ENCODE measurements at regions not wholly inside any gene's neighbourhood (a gene's known extent, or its start where the extent isn't known, plus 50 kb on each side); places are given as distances from the start of the nearest gene placed in this dataset.

DNA sequence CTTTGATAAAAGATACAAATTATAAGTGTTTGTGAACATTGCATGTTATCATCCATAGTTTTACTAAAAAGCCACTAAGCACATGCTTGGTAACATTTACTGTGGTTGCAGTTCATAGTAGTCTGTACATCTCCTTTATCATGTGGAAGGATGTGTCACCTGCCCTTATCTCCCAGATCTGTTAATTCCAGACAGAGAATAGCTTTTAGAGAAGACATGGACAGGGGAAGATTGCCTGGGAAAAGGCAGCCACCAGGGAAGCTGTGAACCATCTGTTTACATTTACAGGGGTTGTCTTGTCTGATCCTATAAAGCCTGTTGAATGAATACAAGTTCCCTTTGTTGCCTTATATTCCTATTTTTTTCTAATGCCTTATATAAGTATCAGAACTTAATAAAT is 396.0 kb downstream of the FAT4 start:
- no peak overlapping the region for H3K27ac ChIP-seq
- TF ChIP-seq, protein P1, sequence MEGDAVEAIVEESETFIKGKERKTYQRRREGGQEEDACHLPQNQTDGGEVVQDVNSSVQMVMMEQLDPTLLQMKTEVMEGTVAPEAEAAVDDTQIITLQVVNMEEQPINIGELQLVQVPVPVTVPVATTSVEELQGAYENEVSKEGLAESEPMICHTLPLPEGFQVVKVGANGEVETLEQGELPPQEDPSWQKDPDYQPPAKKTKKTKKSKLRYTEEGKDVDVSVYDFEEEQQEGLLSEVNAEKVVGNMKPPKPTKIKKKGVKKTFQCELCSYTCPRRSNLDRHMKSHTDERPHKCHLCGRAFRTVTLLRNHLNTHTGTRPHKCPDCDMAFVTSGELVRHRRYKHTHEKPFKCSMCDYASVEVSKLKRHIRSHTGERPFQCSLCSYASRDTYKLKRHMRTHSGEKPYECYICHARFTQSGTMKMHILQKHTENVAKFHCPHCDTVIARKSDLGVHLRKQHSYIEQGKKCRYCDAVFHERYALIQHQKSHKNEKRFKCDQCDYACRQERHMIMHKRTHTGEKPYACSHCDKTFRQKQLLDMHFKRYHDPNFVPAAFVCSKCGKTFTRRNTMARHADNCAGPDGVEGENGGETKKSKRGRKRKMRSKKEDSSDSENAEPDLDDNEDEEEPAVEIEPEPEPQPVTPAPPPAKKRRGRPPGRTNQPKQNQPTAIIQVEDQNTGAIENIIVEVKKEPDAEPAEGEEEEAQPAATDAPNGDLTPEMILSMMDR (IDR thresholded peaks at IDR 0.05), result no peak
- TF ChIP-seq ZFX (IDR thresholded peaks at IDR 0.05; ENCODE audit: borderline replicate concordance), result no peak

DNA sequence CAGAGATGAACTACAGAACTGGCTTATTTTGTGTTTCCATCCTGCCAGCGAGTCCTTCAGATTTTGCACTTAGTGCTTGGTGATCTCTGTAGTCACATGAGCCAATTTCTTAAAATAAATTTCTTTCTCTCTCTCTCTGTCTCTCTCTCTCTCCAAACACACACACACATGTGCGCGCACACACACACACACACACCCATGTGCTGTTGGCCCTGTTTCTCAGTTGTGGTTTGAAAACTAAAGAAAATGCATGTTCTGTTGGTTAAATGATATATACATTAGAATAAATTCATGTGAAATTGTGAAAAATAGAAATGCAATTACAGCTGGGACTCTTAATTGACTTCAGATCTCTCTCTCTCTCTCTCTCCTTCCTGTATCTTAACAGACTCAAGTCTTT is 399.3 kb downstream of the FAT4 start:
- no peak overlapping the region for H3K27ac ChIP-seq
- TF ChIP-seq, protein P1 (IDR thresholded peaks at IDR 0.05), result no peak
- no peak for TF ChIP-seq ZFX (IDR thresholded peaks at IDR 0.05; ENCODE audit: borderline replicate concordance)

- no peak for TF ChIP-seq ZFX (IDR thresholded peaks at IDR 0.05; ENCODE audit: borderline replicate concordance)
- TF ChIP-seq, protein P1 (IDR thresholded peaks at IDR 0.05), result no peak
- H3K27ac ChIP-seq, result no peak overlapping the region
Observed at GRCh38 chr4:125714845-125715244, 400.1 kb downstream of the FAT4 start.

GRCh38 chr4:125719987-125720386 is 405.2 kb downstream of the FAT4 start:
- H3K27ac ChIP-seq, result no peak overlapping the region
- TF ChIP-seq ZFX (IDR thresholded peaks at IDR 0.05; ENCODE audit: borderline replicate concordance), result no peak
- TF ChIP-seq, protein P1 (IDR thresholded peaks at IDR 0.05), result no peak

DNA sequence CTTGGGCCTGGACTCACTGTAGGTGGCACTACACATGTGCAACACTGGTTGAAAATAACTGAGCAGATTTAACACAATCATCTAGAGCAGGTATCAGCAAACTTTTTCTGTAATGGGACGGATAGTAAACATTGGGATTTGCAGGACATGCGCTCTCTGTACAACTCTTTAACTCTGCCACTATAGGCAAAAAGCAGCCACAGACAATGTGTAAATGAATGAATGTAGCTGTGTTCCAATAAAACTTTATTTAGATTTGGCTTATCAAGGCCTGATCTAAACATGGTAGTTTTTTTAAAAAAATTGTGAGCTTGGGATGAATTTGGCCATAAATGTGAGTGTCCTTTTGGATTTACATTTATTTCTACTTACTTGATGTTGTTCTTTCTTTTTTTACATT is 407.3 kb downstream of the FAT4 start:
- H3K27ac ChIP-seq, result no peak overlapping the region
- TF ChIP-seq, protein P1 (IDR thresholded peaks at IDR 0.05), result 0 out of 2 replicates have a peak, but pooled peaks have one; percentile 7
- no peak for TF ChIP-seq ZFX (IDR thresholded peaks at IDR 0.05; ENCODE audit: borderline replicate concordance)

- no peak overlapping the region for H3K27ac ChIP-seq
- TF ChIP-seq, protein P1 (IDR thresholded peaks at IDR 0.05), result no peak
- no peak for TF ChIP-seq ZFX (IDR thresholded peaks at IDR 0.05; ENCODE audit: borderline replicate concordance)
Observed at GRCh38 chr4:125725957-125726525, 411.3 kb downstream of the FAT4 start.

GRCh38 chr4:125727931-125728330 is 413.2 kb downstream of the FAT4 start:
- TF ChIP-seq ZFX (IDR thresholded peaks at IDR 0.05; ENCODE audit: borderline replicate concordance), result no peak
- TF ChIP-seq, protein P1 (IDR thresholded peaks at IDR 0.05), result no peak
- H3K27ac ChIP-seq, result no peak overlapping the region

All from 22Rv1 (cell line).